HG03521 (cell line): ENCODE measurements at regions not wholly inside any gene's neighbourhood (a gene's known extent, or its start where the extent isn't known, plus 50 kb on each side); places are given as distances from the start of the nearest gene placed in this dataset.
"Not testable (repeated sequence)": the region's sequence is repeated elsewhere in the genome, so short reads cannot be mapped to it uniquely, and the experiment has no call there.

Experiments used
- ATAC-seq: cut with Tn5 transposase; IDR thresholded peaks from one replicate; pipeline ENCODE4 v1.9.1; 2021; ENCODE audit warnings: mild to moderate bottlenecking, moderate library complexity; ENCODE audit not compliant: unreplicated experiment

DNA sequence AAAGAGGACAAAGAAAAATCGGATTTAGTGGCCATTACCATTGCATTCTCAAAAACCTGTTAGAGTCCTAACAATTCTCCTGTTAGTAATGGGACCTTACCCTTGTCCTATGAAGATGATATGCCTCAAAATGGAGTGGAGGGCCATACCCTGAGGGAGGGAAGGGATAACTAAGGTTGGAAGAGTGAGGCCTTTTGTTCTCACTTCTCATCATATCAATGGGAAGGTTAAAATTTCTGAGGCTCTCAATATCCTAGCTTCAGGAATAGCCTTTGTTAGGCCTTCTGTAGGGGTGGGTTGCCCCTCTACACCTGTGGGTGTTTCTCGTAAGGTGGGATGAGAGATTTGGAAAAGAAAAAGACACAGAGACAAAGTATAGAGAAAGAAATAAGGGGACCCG is 109.4 kb upstream of the SGIP1 start:
- not testable (repeated sequence) for ATAC-seq

DNA sequence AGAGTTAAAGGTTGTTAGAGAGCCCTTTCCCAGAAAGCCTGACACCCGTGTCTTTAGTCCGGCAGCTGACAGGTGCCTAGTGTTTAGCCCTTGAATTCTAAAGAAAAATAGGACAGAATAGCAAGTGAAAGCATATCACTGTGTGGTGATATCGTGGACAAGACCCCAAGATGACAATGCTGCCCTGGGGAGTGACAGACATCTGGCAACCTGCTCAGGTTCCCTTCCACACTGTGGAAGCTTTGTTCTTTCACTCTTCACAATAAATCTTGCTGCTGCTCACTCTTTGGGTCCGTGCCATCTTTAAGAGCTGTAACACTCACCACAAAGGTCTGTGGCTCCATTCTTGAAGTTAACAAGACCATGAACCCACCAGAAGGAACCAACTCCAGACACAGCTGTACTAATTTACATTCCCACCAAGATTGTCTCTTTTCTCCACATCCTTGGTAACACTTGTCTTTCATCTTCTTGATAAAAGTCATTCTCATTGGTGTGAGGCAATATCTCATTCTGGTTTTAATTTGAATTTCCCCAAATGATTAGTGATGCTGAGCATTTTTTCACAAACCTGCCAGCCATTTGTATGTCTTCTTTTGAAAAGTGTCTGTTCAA is 107.6 kb upstream of the SGIP1 start:
- ATAC-seq, result no peak

DNA sequence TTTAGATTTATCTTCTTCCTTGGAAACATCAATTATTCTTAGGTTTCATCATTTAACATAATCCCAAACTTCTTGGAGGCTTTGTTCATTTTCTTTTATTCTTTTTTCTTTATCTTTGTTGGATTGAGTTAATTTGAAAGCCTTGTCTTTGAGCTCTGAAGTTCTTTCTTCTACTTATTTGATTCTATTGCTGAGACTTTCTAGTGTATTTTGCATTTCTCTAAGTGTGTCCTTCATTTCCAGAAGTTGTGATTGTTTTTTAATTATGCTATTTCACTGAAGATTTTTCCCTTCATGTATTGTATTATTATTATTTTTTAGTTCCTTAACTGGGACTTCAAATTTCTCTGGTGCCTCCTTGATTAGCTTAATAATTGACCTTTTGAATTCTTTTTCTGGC is 103.1 kb upstream of the SGIP1 start:
- not testable (repeated sequence) for ATAC-seq

DNA sequence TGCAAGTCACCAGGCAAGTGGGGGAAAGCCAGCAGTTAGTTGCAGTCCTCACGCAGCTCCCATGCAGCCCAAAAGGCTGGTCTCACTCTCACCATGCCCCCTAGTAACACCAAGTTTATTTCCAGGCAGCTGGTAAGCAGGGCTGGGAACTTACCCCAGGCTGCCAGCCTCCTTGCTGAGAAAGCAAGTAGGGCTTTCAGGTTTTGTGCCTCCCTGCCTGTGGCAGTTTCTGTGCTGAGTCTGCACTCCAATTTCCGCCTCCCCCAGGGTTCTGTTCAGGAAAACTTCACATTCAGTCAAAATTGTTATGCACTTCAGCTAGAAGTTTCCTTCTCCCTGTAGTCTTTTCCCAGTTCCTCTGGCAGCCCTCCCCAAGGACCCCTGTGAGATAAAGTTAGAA is 102.0 kb upstream of the SGIP1 start:
- ATAC-seq, result no peak

DNA sequence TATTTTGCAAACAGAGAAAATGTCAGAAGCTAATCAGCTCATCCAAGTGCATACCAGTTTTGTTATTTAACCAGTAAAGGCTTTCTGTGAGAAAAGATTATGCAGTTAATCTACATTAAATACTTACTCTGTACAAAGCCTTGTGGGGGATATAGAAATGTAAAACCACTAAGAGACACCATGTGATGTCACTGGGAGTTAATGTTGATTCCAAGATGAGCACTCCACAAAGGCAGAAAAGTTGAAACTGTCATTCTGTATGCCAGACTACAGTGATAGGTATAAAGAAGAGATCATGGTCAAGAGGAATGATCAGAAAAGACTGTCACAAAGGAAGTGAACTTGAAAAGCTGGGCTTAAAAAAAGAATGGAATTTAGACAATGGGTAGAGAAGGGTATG is 100.3 kb upstream of the SGIP1 start:
- ATAC-seq, result no peak

DNA sequence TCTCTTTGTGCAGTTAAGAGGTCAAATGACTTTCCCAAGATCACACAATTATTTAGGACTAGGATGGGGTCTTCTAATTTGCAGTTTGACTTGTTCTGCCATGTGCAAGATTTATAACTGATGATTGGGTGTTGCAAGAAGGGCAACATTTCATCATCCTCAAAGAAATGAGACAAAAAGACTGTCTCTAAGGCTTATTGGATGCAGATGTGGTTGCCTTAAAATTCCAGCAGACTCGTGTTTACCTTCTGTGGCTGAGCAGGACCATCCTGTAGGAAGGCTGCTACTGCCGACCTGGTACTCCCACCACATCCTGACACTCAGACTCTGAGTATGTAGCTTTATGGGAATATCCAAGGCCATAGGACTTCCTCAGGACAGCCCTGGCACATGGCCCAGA is 99.9 kb upstream of the SGIP1 start:
- ATAC-seq, result no peak

DNA sequence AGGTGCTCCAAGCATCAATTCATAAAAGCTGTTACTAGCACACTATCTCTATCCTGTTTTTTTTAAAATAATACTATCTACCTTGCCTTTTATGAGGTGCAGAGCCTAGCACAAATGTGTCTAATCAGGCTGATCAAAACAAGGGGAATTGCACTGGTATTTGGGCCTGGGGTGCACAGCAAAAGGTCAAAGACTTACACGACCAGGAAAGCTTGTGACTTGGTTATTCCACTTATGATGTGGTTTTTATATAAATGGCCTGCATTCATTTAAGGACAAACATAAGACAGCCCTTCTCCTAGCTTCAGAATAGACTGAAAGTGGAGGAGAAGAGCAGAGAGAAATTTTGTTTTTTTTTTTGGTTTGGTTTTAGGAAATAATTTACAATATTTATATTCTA is 98.4 kb upstream of the SGIP1 start:
- ATAC-seq, result no peak

DNA sequence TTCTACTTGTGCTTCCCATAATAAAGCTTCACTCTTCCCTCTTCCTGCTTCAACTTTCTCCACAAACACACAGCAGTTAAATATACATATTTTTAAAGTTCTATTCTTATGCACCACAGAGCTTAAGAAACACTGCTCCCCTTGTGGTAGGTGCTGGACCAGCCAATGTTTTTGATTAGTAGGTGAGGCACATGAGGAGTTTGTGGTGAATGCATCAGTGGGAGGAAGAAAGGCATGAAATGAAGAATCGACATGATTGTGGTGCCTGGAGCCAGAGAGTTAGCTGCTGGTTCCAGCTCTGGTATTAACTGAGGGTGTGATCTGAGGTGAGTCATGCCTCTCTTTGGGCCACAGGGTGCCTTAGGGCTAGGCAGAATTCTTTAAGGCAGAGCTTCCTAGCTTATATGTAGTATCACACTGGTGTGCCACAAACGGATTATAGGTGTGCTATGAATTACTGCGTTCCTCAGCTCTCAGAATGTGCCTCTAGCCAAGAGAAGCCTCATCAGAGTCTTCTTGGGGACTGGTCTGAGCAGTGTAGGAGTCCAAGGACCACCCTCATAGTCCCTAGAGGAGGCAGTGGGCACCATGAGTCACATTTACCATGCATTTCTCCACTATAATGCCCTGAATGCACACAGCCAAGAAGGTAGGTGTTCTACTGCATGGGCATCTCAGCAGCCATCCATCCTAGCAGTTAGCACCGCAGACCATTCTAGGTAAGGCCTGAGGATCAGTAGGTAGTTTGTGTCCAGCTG is 97.4 kb upstream of the SGIP1 start:
- ATAC-seq, result peak; percentile 59

DNA sequence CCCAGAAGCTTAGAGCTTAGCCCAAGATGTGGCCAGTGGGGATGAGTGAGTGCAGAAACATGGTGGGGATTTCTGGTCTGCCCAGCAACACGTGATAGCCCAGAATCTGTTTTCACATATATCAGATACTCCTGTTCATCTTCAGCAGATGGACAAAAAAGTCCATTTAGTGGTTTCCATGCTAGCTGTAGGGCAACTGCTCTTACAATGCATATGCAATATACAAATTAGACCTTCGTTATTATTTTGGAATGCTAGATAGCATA is 96.9 kb upstream of the SGIP1 start:
- ATAC-seq, result peak; percentile 14

DNA sequence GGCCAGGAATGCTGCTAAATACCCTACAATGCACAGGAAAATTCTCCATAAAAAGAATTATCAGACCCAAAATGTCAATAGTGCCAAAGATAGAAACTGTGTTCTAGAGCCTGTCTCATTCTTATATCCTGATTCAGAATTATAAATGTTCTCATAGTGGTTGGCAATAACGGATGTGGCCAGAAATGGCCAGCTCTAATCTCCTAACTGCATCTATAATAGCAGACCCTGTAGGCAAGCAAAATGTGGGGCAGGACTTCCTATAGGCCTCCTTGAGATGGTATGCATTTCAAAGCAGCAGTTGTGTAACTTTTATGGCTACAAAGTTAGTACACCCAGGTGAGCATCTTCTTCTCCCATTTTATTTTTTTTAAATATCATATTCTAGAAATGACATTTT is 95.9 kb upstream of the SGIP1 start:
- no peak for ATAC-seq

DNA sequence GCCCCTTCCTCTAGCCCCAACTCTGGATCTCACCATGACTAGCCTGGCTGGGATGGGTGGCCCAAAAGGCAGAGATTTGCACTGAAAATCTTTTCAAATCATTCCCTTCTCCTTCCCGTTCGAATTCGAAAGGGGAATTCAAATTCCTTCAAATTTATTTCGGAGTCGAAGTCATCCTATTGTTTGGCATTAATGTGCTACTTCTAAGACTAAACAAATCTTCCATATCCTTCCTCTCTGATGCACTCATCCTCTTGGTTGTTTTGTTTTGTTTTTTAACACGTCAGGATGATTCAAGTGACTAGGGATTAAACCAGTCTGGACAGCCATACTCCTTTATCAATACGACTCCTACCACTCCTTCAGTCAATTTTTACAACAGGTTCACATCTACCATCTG is 95.5 kb upstream of the SGIP1 start:
- ATAC-seq, result no peak

DNA sequence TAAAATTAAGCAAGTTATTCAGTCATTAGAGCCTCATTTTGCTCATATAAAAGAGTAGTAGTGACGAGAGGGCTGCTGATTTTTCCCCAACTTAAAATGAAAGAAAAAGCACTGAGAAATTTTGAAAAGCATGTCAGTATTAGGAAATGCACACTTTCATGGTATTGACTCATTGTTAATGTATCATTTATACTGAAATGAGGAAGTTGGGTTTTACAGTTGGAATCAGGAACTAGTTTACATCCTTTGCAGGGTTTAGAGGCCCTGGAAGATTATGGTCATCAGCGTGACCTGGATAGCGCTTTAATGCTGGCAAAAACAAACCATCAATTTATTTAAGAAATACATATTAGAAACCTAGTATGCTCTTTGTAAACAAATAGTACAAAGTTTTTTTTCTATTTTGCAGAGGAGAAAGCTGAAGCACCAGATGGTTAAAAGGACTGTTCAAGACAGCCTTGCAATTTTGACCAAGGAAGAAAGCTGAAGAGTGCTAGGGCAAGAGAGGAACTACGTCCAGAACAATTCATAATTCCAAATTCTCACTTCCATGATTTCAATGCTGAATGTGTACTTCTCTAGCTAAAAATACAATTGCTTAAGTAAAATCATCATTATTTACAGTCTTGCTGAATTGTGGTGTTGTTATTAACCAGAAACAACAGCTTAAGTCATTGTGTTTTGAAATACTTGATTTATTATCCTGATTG is 94.8 kb upstream of the SGIP1 start:
- ATAC-seq, result peak; percentile 61

DNA sequence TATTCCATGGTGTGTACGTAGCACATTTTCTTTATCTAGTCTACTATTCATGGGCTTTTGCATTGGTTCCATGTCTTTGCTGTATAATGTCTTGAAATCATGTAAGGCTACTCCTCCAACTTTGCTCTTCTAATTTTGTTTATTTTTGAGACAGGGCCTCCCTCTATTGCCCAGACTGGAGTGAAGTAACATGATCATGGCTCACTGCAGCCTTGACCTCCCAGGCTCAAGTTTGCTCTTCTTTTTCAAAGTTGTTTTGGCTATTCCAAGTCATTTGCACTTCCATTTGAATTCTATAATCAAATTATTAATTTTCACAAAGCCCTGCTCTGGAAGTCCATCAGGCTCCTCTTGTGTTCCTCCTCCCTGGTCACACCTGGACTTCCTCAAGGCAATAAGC is 90.2 kb upstream of the SGIP1 start:
- ATAC-seq, result no peak

DNA sequence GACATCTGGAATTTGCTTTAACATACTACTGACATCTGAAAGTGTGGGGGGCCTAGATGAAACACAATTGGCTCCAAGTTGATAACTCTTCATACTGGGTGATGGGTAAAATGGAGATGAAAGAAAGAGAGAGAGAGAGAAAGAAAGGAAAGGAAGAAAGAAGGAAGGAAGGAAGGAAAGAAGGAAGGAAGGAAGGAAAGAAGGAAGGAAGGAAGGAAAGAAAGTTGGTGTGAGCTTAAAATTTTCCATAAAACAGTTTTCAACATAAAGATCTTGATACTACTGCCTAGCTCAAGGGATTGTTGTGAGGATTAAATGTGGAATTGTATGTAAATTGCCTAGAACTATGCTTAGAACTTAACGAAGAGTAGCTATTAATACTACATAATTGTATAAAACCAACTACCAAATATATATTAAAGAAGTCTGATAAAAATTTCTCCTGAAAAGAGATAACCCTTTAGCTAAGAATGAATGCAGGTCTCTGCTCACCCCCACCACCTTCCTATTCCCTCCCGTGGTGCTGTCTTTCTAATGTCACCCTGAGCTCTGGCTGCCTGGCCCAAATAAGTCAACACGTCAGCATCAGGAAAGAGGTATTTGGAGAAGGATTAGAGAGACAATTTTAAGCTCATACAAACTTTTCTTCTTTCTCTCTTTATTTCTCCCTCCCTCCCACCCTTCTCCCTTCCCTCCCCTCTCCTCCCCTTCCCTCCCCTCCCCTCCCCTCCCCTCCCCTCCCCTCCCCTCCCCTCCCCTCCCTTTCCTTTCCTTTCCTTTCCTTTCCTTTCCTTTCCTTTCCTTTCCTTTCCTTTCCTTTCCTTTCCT is 89.3 kb upstream of the SGIP1 start:
- no peak for ATAC-seq

DNA sequence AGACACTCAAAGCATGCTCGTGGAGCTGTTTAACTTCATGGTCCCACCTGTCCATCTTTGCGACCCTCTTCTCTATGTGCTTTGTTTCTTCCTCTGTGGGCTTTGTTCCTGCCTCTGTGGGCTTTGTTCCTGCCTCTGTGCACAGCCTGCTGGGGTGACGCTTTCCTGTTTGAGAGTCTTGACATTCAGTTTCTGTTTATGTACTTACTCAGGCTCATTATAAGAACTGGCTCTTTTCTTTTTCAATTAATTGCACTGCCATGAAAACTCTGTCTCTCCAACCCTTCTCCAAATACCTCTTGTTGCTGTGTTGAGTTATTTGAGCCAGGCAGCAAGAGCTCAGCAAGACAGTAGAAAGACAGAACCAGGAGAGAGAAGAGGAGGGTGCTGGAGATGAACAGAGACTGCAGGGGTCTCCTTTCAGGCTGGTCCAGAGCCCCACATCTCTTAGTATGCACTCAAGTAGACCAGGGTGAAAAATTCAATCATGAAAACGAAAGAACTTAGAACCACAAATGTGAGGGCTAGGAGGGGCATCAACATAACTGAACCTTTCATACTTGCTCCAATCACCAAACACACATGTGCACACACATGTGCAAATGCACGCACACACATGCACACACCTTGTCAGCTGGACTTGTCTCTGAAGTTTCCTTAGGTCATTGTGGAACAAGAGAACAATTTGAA is 88.3 kb upstream of the SGIP1 start:
- peak; percentile 85 for ATAC-seq

DNA sequence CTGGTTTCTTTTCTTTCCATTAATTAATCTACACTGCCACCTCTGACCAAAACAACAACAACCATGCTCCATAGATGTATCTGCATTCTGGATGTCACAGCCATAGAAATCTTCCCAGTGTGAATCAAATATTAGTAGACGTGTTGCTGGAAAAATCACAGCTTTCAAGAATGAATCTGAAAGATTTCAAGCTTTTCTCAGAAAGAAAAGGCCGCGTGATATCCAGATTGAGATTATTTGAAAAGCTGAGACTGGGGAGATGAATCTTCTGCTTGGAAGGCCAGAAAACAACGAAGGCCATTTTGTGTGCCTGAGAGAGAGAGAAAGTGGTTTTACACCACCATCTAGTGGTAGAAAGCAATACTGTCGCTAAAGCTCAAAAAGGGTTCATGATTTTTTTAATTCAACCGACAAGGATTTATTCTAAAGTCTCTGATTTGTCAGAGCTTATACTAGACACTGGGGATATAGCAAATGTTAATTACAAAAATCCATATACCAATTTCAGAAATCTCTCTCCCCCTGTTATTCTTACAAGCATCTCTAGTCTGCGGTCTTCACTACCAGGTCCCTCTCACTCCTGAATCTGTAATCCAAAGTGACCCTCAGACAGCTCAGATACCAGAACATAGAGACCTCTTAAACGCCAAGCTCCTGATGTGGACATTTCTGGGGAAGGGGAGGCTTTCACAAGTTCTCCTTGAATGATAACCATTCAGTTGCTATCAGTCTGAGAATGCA is 87.5 kb upstream of the SGIP1 start:
- peak; percentile 43 for ATAC-seq

DNA sequence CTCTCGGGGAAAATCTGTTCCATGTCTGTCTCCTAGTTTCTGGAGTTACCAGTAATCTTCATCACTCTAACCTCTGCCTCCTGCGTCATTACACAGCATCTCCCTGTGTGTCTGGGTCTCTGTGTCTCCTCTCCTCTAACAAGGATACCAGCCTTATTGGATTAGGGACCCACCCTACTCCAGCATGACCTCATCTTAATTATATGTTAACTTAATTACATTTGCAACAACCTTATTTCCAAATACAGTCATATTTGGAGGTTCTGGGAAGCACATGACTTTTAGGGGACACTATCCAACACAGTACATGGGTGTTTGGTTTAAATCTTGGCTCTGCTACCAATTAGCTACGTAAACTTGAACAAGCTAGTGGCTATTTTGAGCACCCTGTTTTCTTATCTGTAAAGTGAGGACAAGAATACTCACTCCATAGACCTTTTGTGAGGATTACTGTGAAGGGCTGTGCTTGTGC is 83.9 kb upstream of the SGIP1 start:
- ATAC-seq, result no peak

DNA sequence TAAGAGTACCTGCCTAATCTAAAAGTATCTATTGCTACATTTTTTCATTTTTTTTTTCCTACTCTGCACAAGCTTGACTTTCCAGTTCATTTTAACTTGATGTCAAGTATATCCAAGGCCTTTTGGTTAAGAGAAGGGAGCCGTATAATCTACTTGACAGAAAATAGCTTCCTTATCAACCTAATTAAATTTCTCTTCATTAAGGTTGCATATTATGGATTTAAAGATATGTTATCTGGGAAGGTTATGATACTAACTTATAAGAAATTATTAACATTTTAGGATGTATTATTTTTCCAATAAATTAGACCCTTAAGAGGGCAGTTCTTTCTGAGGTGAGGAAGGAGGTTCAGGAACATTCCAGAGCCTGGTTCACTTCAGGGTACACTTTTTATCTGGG is 83.1 kb upstream of the SGIP1 start:
- no peak for ATAC-seq

DNA sequence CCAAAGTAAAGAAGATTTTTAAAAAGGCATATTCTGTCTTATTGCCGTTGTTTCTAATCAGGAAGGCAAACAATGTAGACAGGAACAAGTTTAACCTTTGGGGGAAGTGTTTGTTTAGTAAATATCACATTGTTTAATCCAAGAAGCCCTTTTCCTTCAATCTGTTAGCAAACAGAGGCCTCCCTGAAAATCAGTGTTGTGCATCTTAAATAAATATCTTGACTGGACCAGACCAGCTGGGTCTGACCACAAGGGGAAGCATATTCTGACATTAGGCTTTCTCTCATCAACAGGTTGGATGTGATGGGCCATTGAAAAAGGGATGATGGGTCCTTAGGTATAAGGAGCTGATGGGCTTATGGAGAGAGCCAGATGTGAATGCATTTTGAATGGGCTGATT is 81.8 kb upstream of the SGIP1 start:
- no peak for ATAC-seq

DNA sequence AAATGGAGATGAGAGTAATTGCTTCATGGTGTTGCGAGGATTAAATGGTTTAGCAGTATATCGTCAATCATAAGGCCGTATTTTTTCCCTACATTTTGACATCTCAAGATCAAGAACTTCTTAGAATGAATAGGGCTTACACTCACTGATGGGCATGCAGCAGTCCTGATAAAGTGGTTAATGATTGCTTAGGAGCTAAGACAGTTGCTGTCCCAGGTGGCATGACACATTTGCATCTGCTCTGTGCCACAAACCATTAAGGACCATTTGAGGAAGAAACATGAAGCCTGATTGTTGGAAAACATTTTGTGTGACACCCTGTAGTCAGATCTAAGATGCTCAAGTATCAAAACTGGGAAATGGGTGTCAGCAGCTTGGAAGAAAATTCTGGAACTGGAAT is 81.0 kb upstream of the SGIP1 start:
- ATAC-seq, result no peak
